ENCODE measurements at regions not wholly inside any gene's neighbourhood (a gene's known extent, or its start where the extent isn't known, plus 50 kb on each side); places are given as distances from the start of the nearest gene placed in this dataset.

GRCh38 chr4:40699648-40700047 is 50.1 kb upstream of the NSUN7 start:
- TF ChIP-seq ELF4 (CRISPR knock-in tag; IDR thresholded peaks at IDR 0.05; ENCODE audit: low read depth), result no peak
- no peak for TF ChIP-seq CTCF (IDR thresholded peaks at IDR 0.05)
- TF ChIP-seq ZNF121 (CRISPR knock-in tag; IDR thresholded peaks at IDR 0.05), result no peak
- TF ChIP-seq CREM (CRISPR knock-in tag; IDR thresholded peaks at IDR 0.05), result no peak
- TF ChIP-seq MAX (CRISPR knock-in tag; IDR thresholded peaks at IDR 0.05), result no peak
- no peak for TF ChIP-seq FOXP1 (CRISPR knock-in tag; IDR thresholded peaks at IDR 0.05; ENCODE audit: borderline replicate concordance)

Measured in WTC11 (cell line).